NCI-H2196 (cell line): ENCODE measurements at regions not wholly inside any gene's neighbourhood (a gene's known extent, or its start where the extent isn't known, plus 50 kb on each side); places are given as distances from the start of the nearest gene placed in this dataset.
A peak's percentile ranks its signal among the peaks of the same experiment; 100 is the strongest.

Source experiments
- DNase-seq: peaks from one replicate; lab custom pipeline; 2025; ENCODE audit not compliant: unreplicated experiment; lab: John Stamatoyannopoulos, UW

DNA sequence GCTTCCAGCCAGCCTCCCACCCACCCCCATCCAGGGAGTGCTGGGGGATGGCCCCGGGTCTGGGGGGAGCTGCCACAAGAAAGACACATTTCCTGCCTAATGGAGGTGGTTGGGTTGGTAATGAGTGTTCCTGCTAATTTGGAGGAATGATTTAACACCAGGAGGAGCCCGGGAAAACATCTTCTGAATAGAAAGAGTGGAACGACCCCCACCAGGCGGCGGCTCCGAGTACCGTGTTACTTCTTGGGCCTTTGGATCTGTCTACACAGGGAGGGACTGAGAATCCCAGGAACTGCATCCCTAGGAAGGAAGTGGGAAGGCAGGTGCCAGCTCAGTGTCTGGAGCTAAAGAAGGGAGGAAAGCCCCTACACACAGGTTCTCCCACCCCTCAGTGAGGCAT lies 64.6 kb downstream of the TSPAN17 start:
- no peak for DNase-seq

DNA sequence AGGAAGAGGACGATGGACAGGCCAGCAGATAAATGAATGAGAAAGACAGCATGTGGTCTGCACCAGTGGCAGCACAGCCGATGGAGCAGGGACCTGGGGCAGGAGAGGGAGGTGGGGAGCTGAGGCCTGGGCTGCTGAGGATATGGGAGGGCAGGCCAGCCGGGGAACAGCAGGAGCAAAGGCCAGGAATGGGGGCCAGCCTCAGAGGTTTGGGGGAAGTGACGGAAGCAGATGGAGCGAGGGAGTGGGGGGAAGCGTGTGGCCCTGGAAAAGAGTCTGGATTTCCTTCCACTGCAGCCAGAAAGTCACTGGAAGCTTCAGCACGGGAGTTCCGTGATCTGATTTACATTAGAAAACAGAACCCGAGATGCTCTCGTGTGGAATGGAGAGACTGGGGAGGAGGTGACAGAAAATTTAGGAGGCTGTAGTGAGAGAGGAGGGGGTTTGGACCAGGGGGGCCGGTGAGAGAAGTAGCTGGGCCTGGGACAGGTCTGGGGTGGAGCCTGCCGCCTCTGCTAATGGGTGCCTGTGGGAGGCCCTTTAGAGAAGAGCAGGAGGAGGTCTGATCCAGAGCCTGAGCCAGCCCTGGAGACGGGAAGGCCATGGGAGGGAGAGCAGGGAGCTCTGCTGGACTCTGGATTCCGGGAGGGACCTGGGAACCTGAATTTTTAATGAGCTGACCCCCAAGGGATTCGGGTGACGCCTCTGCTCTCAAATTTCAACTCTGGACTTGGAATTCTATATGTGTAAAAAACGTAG lies 65.4 kb downstream of the TSPAN17 start:
- no peak for DNase-seq

- no peak for DNase-seq
Measured at GRCh38 chr5:176713409-176713808, 66.1 kb downstream of the TSPAN17 start.

DNA sequence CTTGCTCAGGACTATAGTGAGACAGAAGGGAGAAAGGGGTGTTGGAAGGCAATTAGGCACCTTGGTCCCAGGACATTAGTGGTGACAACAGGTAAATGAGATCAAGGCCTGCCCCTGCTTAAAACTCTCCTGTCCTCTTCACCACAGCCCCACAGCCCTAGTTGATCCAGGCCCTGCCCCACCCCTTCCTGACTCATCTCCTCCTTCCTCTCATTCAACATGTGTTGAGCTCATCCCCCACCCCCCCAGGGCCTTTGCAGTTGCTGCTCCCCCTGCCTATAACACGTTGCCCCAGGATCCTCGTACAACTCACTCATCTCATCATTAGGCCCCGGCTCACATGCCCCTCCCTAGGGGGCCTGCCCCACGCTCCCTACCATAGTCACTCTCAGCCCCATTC lies 66.8 kb downstream of the TSPAN17 start:
- no peak for DNase-seq

DNA sequence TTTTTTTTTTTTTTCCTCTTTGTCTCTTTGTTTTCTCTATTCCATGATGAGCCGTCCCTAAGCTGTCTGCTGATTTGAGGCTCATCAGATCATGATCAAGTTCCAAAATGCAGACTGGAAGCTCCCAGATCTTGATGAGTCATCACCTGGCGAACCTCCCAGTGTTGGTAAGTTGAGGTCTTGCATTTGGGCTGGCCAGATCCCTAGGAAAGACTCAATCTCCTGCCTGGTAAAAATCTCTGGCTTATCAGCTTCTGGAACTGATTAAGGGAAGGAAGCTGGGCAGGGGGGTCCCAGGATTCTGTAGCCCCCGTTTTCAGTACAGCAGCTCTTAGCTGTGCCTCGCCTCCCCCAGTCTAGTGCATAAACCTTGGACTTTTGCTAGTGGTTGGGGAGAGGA lies 69.0 kb downstream of the TSPAN17 start:
- peak; percentile 80 for DNase-seq

- no peak for DNase-seq
Measured at GRCh38 chr5:176719113-176719739, 71.9 kb downstream of the TSPAN17 start.

- DNase-seq, result no peak
Measured at GRCh38 chr5:176721509-176721908, 74.2 kb downstream of the TSPAN17 start.

DNA sequence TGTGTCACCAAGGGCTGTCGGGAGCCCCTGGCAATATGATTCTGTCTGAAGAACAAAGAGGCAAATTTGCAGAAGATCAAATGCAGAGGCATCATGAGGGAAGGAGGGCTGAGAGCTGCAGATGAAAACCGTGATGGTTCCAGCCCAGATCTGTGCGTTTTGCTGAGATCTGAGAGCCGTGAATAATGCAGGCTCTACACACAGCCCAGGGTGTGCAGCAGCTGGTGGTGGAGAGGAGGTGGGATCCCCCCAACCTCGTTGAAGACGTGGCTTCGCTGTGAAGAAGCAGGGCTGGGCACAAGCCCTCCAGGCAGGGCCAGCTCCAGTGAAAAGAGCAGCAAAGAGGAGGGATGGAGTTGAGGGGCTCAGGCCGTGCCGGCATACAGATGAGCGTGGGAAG lies 75.5 kb downstream of the TSPAN17 start:
- no peak for DNase-seq

DNA sequence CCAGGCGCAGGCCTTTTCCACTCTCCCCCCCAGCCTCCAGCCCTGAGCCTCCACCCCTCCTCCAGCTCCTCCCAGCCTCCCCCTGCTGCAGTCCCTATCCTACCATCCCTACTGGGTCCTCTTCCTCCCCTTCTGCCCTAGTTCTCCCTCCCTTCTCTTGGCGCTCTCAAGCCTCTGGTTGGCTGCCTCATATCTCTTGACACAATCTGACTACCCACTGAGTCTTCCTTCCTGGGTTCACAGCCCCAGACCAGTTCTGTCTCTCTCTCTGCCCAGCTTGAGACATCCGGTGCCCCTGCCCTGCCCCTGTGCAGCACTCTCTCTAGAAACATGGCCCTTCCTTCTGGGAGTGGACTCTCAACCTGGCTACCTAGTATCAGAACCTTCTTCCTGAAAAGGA lies 76.2 kb downstream of the TSPAN17 start:
- DNase-seq, result no peak

DNA sequence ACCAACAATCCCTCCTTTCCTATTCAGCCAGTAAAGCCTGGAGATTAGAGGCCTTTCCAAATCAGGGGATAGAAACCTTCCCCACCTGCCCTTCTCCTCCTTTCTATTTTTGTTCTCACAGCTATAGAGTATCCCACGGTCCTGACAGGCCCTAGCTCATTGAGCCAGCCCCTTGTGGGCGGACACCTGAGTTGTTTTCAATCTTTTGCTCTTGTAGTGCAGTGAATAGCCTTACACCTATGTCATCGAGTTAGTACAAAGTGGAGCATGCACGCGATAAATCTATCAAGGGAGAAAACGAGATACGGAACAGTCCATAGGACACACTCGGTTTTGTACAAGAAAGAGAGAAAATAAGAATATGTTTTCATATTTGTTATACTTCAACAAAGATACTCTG lies 77.2 kb downstream of the TSPAN17 start:
- no peak for DNase-seq

- DNase-seq, result peak; percentile 26
Measured at GRCh38 chr5:176725521-176726280, 78.4 kb downstream of the TSPAN17 start.

DNA sequence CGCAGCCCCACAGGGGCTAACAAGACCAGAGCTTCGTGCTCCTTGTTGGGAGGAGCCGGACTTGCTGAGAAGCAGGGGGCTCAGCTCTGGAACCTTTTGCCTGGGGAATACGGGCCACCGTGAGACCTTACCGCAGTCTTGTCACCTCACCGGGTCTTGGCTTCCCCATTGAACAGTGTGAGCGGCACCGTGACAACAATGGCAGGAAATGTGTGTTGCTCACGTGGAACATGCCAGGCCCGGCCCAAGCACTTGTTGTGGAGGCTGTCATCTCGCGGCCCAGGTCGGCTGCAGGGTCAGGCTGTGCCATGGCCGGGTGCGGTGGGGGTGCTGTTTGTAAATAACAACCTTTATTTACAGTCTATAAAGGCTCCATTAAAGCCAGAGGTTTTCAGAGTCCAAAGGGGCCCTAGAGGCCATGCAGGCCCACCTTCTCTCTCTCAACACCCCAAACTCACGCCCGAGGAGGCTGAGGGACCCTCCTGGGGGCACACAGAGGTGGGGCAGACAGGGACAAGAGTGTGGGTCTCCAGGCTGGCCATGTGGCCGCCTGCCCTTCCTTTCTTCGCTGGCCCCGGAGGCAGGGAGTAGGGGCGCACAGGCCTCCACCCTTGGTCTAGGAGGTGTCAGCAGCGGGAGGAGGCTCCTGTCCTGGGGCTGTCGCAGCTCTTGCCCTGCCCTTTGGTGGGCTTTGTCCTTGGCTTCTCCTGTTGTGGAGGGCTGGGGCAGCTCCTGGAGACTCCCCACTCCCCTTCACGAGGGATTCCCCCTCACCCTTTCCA lies 79.7 kb downstream of the TSPAN17 start:
- DNase-seq, result no peak

DNA sequence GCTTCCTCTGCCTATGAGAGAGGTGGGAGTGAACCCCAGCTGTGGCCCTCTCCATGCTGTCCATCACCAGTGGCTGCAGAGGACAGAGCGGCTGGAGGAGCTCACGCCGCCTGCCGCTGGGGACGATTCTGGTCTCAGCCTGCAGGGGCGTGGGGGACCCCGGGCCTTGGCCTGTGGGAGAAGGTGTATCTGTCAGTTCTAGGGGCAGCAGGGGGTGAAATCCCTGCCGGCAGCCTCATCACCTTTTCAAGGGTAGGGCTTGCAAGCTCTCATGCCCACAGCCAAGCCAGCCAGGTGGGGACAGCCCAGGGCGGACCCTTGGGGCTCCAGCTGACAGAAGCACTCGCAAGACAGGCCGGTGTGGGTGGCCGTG lies 80.2 kb downstream of the TSPAN17 start:
- DNase-seq, result no peak

DNA sequence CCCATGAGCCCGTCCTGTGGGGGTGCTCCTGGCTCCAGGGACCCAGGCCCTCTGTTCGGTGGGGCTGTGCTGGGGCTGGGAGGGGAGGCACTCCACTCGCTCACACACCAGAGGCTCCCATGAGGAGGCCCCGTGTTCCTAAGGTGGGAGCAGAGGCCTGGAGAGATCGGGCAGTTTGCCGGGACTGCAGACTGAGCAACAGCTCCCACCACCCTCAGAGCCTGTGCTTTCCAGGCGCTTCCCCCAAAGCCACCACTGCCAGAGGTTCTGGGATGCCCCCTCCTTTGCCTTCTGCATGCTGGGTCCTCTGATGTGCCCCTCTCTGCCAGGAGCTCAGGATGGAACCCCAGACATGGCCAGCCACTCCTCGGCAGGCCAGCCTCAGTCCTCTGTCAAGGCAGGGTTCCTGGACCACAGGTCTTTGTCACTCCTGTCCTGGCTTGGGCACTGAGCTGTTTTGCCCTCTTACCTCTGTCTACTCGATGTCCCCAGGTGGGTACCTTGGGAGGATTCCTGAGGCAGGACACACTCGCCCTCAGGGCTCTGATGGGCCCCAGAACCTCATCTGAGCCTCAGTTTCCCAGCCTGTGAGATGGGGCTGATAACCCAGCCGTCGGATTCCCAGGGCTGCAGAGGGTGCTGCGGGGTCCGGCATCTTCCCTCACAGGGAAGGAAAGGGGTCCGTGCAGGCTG lies 80.8 kb downstream of the TSPAN17 start:
- no peak for DNase-seq

DNA sequence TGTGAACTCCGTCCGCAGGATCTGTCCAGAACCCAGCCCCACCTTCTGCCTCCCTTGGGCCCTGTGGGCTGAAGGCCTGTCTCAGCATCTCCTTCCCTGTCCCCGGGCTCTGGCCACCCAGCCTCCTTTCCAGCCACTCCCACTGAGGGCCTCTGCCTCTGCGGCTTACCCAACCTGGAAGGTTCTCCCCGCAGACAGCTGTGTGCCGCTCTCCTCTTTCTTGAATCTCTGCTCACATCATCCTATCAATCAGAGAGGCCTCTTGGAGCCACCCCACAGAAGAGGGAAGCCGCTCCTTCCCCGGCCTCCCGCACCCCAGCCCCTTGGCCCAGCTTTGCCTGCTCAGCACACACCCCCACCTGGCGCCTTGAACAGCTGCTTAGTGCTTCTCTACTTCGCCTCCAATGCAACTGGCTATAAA lies 81.5 kb upstream of the UNC5A start:
- no peak for DNase-seq

- no peak for DNase-seq
Measured at GRCh38 chr5:176730815-176731475, 79.4 kb upstream of the UNC5A start.

DNA sequence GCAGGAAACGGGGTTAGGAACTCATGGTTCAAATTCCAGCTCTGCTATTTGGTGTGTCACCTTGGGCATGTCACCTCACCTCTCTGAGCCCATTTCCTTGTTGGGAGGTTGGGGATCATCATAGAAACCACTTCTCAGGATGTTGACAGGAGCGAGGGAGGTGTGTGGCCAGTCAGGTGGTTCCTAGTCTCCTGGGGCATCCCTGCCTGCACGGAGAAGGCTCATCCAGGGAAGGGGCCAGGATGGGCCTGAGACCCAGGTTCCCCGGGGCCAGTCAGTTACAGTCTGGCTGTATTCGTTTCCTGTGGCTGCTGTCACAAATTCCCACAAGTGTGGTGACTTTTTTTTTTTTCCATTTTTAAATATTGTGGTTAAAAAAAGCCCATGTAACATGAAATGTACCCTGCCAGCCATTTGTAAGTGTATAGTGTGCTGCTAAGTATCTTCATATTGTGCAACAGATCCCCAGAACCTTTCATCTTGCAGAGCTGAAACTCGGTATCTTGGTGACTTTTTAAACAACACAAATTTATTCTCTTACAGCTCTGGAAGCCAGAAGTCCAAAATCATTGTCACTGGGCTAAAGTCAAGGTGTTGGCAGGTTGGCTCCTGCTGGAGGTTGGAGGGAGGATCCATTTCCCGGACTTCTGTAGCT lies 78.7 kb upstream of the UNC5A start:
- no peak for DNase-seq

DNA sequence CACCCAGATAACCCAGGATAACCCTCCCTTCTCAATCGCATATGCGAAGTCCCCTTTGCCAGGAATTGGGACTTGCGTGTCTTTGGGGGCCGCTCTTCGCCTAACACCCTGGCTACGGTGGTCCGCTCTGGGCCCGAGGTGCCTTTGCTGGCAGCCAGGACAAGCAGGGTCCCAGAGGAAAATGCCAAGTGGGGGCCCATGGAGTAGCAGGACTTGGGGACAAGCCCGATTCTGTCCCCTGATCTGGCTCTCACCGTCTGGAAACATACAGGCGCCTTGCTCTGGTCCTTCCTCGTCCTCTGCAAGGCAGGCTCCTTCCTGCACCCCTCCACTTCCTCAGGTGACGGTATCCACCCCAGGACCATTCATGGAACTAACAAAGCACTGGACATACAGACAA lies 78.1 kb upstream of the UNC5A start:
- no peak for DNase-seq

- DNase-seq, result no peak
Measured at GRCh38 chr5:176732736-176733405, 77.5 kb upstream of the UNC5A start.
